ENCODE measurements at regions not wholly inside any gene's neighbourhood (a gene's known extent, or its start where the extent isn't known, plus 50 kb on each side); places are given as distances from the start of the nearest gene placed in this dataset.

DNA sequence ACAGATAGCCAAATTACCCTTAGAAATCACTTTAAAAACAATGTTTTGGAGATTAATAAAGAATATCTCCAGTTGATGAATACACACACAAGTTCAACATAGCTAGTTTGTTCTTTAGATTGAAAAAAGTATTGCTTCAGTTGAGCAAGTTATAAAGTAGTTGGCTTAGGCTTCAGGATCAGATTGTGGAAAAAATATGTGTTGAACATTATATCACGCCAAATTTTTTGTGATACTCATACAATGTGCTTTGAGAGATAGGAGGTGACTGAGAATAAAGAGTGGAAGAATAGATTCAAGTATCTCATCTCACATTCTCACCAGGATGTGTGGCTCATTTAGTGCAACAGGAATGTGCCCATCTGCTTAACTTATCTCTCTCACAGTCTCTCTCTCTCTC lies 553.3 kb downstream of the HTR7 start (continued):
- TF ChIP-seq HNRNPLL (IDR thresholded peaks at IDR 0.05; ENCODE audit: low read depth, low read length, poor library complexity, severe bottlenecking) = no peak
- TF ChIP-seq ZMAT3 (CRISPR knock-in tag; conservative IDR thresholded peaks at IDR 0.05) = no peak
- TF ChIP-seq ZNF282 (IDR thresholded peaks at IDR 0.05; ENCODE audit: partially characterized antibody) = no peak
- no peak for TF ChIP-seq ZNF251 (CRISPR knock-in tag; IDR thresholded peaks at IDR 0.05)
- TF ChIP-seq ZFP36 (IDR thresholded peaks at IDR 0.05; ENCODE audit: borderline replicate concordance, low read depth, low read length, partially characterized antibody) = no peak
- TF ChIP-seq MEIS2 (CRISPR knock-in tag; IDR thresholded peaks at IDR 0.05) = no peak
- no peak for TF ChIP-seq KAT2B (IDR thresholded peaks at IDR 0.05; ENCODE audit: borderline replicate concordance, low read depth, low read length)
- no peak for TF ChIP-seq RXRB (CRISPR knock-in tag; IDR thresholded peaks at IDR 0.05; ENCODE audit: borderline replicate concordance)
- no peak for TF ChIP-seq SOX6 (IDR thresholded peaks at IDR 0.05)
- TF ChIP-seq SOX6 (CRISPR knock-in tag; IDR thresholded peaks at IDR 0.05) = no peak

DNA sequence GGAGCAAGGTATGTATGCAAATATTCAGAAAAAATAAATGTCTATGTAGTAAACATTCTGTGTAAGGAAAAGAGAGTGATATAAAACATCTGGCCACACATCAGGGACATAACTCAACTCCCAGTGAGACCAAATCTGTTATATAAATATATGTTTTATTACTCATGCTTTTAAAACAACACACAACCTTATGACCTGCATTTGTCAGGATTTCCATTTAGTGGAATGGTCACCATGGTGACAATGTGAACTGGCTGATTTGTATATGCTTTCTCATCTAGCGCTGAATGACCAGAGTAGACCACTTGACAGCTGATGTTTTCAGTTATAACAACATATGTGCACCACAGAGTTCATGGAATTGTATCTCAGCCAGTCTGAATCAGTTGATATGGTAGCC lies 551.7 kb downstream of the HTR7 start:
- FAIRE-seq (no peak), DNase-seq (ENCODE audit: low spot score) (no peak), ATAC-seq (no peak)
- H3K36me3 ChIP-seq (replicated peaks in 1 of 2; ENCODE audit: control insufficient read depth in 1 of 2, insufficient read depth in 2 of 2, low read length in 2 of 2) = no peaks in the 10 kb centered on the region
- H3K9me3 ChIP-seq (ENCODE audit: low read length) = no peaks in the 10 kb centered on the region
- H3K27me3 ChIP-seq (ENCODE audit: control insufficient read depth in 1 of 2, insufficient read depth in 2 of 2, low read length in 2 of 2) = no peaks in the 10 kb centered on the region
- no peak overlapping the region for H2AFZ ChIP-seq (ENCODE audit: low read length)
- H3K79me2 ChIP-seq (ENCODE audit: insufficient read depth, low read length) = no peaks in the 10 kb centered on the region
- ChIA-PET CTCF (ENCODE audit: low intra/inter-chr PET ratio, low total read pairs) (no interaction called here), POLR2A (no interaction called here)
- H3K27ac ChIP-seq (ENCODE audit: extremely low read length, insufficient read depth, low read length) = no peak overlapping the region
- 38% methylated on average over 1 of the region's 1 CpG for WGBS (ENCODE audit: low lambda C conversion rate)
- no TSS peak for BruUV-seq (replicated peaks)
- no peak overlapping the region for H3K4me2 ChIP-seq (ENCODE audit: low read depth, low read length)
- intact Hi-C loops (cut with micrococcal nuclease; ENCODE audit: unreplicated experiment) = no loop called here
- no peak overlapping the region for H3K9ac ChIP-seq (ENCODE audit: insufficient read depth, low read depth, low read length)
- in situ Hi-C loops (cut with HindIII; ENCODE audit: extremely low pct_ligation_motif_present, low pct_unique_long_range_greater_than_20kb) = loop anchor here (25.0 kb wide), 1 partner anchor 519 kb away; no protein-coding TSS in a partner anchor
- no peaks in the 10 kb centered on the region for H3K4me1 ChIP-seq (ENCODE audit: insufficient read depth, low read length)
- no peak overlapping the region for H3K4me3 ChIP-seq (replicated peaks in 1 of 3; ENCODE audit: insufficient read depth in 1 of 3, low read depth in 2 of 3, low read length in 3 of 3)
- H4K20me1 ChIP-seq (ENCODE audit: insufficient read depth, low read length) = no peaks in the 10 kb centered on the region
- TF ChIP-seq, protein P1, sequence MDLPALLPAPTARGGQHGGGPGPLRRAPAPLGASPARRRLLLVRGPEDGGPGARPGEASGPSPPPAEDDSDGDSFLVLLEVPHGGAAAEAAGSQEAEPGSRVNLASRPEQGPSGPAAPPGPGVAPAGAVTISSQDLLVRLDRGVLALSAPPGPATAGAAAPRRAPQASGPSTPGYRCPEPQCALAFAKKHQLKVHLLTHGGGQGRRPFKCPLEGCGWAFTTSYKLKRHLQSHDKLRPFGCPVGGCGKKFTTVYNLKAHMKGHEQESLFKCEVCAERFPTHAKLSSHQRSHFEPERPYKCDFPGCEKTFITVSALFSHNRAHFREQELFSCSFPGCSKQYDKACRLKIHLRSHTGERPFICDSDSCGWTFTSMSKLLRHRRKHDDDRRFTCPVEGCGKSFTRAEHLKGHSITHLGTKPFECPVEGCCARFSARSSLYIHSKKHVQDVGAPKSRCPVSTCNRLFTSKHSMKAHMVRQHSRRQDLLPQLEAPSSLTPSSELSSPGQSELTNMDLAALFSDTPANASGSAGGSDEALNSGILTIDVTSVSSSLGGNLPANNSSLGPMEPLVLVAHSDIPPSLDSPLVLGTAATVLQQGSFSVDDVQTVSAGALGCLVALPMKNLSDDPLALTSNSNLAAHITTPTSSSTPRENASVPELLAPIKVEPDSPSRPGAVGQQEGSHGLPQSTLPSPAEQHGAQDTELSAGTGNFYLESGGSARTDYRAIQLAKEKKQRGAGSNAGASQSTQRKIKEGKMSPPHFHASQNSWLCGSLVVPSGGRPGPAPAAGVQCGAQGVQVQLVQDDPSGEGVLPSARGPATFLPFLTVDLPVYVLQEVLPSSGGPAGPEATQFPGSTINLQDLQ (CRISPR knock-in tag; IDR thresholded peaks at IDR 0.05) = no peak
- TF ChIP-seq ZBTB1 (CRISPR knock-in tag; IDR thresholded peaks at IDR 0.05; ENCODE audit: borderline replicate concordance) (no peak), SNAPC2 (CRISPR knock-in tag; IDR thresholded peaks at IDR 0.05) (no peak), ZNF136 (CRISPR knock-in tag; IDR thresholded peaks at IDR 0.05; ENCODE audit: low read depth) (no peak), RFX5 (IDR thresholded peaks at IDR 0.05; ENCODE audit: low read depth, low read length) (no peak), ZNF3 (CRISPR knock-in tag; IDR thresholded peaks at IDR 0.05) (no peak), PAX8 (CRISPR knock-in tag; IDR thresholded peaks at IDR 0.05; ENCODE audit: borderline replicate concordance) (no peak), ZNF253 (CRISPR knock-in tag; IDR thresholded peaks at IDR 0.05; ENCODE audit: borderline replicate concordance) (no peak)
- TF ChIP-seq, protein P2, sequence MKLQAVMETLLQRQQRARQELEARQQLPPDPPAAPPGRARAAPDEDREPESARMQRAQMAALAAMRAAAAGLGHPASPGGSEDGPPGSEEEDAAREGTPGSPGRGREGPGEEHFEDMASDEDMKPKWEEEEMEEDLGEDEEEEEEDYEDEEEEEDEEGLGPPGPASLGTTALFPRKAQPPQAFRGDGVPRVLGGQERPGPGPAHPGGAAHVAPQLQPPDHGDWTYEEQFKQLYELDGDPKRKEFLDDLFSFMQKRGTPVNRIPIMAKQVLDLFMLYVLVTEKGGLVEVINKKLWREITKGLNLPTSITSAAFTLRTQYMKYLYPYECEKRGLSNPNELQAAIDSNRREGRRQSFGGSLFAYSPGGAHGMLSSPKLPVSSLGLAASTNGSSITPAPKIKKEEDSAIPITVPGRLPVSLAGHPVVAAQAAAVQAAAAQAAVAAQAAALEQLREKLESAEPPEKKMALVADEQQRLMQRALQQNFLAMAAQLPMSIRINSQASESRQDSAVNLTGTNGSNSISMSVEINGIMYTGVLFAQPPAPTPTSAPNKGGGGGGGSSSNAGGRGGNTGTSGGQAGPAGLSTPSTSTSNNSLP (IDR thresholded peaks at IDR 0.05; ENCODE audit: low read depth, low read length) = no peak
- TF ChIP-seq, protein P3, sequence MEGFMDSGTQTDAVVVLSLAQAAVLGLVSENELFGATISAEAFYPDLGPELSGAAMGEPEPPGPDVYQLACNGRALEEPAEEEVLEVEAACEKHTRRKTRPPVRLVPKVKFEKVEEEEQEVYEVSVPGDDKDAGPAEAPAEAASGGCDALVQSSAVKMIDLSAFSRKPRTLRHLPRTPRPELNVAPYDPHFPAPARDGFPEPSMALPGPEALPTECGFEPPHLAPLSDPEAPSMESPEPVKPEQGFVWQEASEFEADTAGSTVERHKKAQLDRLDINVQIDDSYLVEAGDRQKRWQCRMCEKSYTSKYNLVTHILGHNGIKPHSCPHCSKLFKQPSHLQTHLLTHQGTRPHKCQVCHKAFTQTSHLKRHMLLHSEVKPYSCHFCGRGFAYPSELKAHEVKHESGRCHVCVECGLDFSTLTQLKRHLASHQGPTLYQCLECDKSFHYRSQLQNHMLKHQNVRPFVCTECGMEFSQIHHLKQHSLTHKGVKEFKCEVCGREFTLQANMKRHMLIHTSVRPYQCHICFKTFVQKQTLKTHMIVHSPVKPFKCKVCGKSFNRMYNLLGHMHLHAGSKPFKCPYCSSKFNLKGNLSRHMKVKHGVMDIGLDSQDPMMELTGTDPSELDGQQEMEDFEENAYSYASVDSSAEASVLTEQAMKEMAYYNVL (CRISPR knock-in tag; IDR thresholded peaks at IDR 0.05; ENCODE audit: borderline replicate concordance) = no peak

All from HepG2 (cell line).